GM18858 (cell line): ENCODE measurements at regions not wholly inside any gene's neighbourhood (a gene's known extent, or its start where the extent isn't known, plus 50 kb on each side); places are given as distances from the start of the nearest gene placed in this dataset.
"Not testable (repeated sequence)": the region's sequence is repeated elsewhere in the genome, so short reads cannot be mapped to it uniquely, and the experiment has no call there.

Experiments used
- ATAC-seq: cut with Tn5 transposase; IDR thresholded peaks from one replicate; pipeline ENCODE4 v1.9.1; 2021; ENCODE audit not compliant: unreplicated experiment

DNA sequence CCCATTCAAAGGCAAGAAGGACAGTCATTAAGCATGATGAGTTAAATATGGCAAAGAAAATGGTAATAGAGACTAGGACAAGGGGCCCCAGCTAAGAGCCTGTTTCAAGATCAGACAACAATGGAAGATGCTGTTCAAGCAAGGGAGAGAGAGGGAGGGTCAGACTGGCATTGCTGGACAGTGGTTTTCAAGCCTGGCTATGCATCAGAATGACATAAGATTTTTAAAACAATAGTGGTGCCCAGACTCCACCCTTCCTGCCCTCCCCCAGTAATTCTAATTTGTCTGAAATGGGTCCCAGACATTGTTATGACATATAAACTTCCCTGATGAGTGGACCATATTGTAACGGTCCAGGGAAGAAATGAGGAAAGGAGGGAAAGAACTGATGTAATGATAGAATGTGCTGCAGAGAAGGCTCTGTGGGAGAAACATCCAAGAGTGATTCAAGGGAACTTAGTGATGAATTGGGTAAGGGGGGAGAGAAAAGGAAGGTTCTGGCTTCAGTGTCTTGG lies 112.9 kb upstream of the TRIB2 start:
- ATAC-seq, result no peak

DNA sequence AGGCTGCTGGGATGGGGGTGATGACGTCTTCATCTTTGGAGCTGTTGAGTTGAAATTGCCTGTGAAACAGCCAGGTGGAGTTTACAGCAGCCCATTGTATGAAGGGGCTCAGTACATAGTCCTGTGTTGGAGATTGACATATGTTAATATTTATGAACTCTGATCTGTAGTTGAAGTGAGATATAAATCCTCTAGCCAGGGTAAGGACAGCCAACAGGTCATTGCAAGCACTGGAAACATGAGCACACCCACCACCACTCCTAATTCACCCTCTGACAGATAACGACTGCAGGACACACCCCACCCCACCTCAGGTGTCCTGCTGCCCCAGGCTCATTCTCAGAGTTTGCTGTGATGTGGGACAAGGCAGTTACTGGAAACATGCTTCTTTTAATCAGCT lies 112.4 kb upstream of the TRIB2 start:
- no peak for ATAC-seq

DNA sequence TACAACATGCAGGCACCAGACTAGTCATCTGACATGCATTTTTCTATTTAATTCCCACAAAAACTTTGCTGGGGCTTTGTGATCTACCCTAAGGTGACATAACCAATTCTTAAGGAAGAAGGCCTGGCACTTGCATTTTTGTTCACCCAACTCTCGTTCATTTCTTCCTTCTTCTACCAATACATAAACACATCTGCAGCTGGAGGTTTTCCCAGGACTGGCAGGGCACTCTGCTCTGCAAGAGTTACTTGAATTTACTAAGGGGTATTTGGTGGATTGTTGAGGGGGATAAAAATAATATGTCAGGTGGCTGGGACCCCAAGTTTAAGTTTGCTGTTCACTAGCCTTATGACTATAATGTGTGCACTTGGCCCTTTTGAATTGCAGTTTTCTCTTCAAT lies 111.4 kb upstream of the TRIB2 start:
- ATAC-seq, result no peak

DNA sequence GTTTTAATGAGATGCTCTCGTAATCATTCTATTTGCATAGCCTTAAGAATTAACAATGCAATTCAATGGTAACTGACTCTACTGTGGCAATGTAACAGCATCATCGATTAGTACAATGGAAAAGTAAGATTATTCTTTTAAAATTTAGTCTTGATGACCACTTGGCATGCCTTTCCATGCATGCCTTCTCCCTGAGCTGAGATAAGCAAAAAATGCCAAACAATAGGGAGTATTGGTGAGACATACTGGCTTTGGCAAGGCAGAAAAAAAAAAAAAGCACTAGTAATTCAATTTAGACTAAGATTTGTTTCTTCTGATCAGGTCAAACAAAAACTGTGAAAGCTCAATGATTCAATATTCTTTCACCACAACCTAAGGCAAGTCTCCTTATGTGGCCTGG lies 110.8 kb upstream of the TRIB2 start:
- no peak for ATAC-seq

DNA sequence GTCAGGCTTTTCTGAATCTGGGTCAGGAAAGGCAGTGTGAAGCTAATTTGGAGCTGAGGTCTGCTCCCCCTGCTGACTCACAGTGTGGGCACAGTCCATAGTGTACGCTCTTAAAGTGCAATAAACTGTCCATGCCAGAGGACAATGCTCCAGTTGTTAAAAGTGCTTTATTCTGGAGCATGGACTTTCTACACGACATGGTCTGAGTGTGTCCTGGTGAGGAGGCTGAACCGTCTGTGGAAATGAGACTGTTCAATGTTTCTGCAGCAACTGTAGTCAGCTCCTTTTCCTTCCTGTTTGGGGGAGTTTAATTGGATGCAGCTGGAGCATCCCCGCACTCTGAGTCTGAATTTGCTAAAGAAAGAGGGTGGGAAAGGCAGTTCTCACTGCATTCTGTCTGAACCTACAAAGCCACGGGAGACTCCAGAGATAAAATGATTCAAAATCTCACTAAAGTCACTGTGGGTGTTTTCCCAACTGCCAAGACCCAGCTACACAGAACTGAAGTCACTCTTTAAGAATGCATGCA lies 110.2 kb upstream of the TRIB2 start:
- no peak for ATAC-seq

DNA sequence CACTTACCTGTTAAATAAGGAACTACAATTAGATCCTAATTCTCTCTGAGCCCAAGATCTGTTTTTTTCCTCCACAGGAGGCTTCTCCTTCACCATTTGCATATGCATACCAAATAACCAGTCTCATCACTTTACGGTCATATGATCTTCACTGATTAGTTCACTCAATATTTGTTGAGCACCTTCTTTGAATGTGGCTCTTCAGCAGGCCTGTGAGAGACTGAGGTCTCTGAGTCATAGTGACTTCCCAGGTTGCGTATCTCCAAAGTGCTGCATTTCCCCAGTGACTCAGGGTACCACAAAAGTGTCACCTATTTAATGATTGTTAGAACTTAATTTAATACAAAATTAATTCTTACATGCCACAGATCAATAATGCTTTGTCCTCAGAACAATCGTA lies 108.8 kb upstream of the TRIB2 start:
- no peak for ATAC-seq

DNA sequence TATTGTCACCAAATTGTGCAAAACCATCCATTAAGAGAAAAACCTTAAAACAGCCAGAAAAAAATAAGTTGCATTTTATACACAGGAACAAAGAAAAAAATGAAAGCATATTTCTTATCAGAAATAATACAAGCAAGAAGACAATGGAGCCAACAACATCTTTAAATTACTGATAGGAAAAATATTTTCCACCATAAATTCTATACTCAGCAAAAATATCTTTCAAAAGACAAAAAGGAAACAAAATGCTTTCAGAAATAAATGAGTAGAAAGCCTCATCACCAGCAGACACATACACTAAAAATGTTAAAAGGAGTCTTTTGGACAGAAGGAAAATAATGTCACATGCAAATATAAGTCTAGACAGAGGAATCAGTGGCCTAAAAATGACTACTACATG lies 106.4 kb upstream of the TRIB2 start:
- ATAC-seq, result no peak

DNA sequence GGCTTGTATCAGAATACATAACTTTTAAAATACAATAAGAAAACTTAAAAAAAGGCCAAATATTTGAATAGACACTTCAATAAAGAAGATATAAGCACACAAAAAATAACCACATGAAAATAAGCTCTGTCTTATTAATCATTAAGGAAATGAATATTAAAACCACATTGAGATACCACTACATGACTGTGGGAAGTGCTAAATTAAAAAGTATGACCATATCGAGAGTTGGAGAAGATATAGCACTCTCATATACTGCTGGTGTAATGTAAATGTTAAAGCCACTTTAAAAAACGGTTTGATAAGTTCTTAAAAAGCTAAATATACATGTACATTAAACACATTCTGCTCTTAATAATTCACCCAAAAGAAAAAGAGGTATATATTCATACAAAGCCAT lies 104.6 kb upstream of the TRIB2 start:
- ATAC-seq, result no peak

DNA sequence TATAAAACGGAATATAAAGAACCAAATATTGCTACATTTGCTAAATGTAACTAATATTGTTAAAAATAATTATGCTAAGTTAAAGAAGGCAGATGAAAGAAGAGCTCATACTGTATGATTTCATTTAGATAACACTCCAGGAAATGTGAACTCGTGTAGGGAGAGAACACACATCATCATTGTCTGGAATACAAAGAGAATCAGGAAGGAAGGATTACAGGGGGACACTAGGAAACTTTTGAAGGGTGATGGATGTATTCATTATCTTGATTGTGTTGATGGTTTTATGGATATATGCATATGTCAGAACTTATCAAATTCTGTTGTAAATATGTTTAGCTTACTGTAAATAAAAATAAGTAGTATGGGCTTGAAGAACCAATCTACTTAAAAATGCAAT lies 104.1 kb upstream of the TRIB2 start:
- ATAC-seq, result no peak

DNA sequence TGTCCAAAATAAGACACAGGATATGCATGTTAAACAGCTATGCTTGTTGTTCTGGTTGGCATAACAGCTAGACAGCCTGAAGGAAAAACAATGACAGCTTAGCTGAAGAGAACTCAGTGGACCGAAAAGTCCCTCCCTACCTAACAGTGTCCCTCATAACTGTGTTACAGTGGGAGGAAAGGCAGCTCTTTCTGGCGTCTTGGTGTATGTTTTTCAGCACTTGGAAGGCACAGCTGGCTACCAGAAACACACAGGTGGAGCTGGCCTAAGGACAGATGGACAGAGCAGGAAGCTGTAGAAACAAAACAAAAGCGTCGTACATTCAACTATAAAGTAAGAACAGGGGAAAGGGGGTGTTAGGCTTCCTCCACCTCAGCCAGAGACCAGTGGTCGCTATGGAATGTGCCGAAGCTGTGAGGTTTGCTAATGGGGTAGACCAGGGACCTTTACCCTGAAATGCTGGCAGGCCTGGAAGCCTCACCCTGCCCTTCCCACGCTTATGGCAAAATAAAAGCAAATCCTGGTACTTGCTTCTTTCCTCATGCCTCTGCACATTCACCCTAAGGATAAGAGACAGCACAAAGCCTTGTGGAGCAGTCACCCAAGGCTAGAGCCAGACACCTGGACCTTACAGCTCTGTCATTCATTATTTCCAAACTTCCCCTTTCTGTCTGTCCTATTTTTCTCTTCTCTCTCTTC lies 103.5 kb upstream of the TRIB2 start:
- ATAC-seq, result no peak

DNA sequence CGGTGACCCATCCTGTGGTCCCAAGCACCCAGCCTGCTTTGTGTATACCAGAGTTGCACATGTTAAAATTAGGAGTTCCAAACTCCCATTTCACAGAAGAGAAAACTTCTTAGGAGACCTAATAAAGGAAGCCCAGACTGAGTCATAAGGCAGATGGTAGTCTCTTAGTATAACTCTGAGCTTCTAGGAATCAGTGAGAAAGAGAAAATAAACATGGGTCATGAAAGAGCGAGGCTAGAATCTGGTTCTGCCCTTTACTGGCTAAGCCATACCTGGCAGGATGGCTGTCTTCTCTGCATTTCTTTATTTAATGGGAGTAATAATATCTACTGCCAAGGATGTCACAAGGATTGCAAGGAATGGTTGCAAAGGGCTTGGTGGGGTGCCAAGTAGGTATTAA lies 101.2 kb upstream of the TRIB2 start:
- ATAC-seq, result no peak

DNA sequence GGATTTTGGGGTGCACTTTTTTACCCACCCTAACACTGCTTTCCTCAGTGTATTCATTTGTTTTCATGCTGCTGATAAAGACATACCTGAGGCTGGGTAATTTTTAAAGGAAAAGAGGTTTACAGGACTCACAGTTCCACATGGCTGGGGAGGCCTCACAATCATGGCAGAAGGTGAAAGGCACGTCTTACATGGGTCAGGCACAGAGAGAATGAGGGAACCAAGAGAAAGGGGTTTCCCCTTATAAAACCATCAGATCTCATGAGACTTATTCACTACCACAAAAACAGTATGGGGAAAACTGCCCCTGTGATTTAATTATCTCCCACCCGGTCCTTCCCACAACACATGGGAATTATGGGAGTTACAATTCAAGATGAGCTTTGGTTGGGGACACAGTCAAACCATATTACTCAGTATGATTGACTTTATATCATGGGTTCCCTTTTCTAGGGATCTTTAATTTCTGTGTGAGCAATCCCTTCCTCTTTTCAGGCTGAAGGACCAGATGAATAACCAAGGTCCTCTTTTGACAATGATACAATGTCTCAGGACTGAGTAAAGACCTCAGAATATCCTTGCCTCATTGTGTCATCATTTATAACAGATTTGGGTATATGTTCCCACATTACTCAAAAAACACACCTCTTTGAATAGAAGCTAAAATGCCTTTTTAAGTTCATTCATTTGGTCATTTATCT lies 100.1 kb upstream of the TRIB2 start:
- ATAC-seq, result no peak

DNA sequence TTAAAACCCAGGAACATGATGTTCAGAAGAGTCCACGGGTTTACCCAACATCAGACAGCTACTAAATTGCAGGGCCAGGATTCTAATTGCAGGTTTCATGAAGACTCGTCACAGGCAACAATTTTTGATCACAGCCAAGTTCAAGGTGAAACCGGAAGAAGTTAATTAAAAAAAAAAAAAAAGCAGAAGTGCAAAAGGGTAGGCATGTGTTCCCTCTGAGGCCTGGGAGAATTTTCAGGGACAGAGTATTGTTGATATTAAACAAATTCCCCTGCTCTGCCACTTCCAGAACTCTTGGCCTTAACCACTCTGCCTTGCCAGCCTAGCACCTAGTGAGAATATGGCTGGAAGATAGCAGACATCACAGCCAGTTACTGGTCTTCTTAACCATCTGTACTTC lies 99.4 kb upstream of the TRIB2 start:
- no peak for ATAC-seq

DNA sequence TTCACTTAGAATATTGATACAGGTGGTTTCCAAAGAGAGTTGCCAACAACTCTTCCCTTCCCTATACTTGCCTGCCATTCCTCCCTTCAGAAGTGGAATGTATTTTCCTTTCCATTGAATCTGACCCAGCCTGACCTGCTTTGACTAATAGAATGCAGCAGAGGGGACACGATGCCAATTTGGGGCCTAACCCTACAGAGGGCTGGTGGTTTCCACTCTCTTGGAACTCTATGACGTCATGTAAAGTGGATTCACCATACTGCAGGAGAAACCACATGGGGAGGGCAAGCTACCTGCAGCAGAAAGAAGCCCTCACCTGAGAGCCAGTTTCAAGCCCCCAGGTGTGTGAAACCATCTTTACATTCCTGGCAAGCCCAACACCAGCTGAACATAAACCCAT lies 98.9 kb upstream of the TRIB2 start:
- ATAC-seq, result no peak

DNA sequence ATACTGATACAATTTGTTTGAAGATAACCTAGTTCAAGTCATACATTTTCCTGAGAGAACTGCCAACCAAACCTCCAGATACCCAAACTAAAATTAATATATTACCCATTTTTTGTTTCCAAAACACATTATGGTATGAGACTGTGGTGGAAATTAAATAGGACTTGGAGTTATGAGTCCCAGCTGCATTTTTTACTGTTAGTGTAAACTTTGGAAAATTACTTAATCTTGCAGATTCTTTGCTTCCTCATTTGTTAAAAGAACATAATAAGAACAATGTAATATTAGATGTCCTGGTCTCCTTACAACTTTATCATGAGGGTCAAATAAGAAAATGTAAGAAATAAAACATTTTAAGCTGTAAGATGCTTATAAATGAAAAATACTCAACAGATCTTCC lies 98.2 kb upstream of the TRIB2 start:
- no peak for ATAC-seq

DNA sequence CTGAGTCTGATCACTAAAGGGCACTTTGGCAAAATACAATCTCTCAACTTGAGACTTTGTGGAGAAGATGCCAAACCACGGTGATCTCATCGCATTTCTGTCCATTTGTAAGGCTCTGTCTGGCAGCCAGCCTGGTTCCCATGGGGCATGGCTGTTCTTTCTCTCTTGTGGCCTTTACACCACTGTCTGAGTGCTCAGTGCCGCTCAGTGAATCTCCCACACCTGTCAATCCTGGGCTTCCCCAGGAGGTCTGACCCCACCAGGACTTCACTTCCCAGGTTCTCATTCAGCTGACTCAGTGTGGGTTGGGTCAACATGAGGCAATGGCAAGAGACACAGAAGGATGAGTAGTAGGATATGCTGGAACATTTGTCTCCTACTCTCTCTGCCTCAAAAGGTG lies 96.8 kb upstream of the TRIB2 start:
- no peak for ATAC-seq

DNA sequence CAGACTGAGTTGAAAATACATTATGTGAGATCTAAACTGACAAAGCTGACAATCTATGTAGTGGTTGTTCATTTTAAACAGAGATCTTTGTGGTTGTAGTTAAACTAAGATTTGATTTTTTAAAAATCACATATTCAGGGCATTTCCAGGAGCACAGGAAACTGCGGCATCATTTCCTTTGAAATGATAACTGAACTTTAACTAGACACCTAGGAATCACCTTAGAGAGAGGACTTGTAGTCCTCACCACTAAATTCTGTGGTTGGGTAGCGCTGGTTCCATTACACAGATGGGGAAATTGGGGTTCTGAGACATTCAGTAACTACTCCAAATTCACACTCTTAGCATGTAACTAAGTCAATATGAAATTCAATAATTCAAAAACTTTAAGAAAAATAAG lies 96.0 kb upstream of the TRIB2 start:
- ATAC-seq, result no peak

DNA sequence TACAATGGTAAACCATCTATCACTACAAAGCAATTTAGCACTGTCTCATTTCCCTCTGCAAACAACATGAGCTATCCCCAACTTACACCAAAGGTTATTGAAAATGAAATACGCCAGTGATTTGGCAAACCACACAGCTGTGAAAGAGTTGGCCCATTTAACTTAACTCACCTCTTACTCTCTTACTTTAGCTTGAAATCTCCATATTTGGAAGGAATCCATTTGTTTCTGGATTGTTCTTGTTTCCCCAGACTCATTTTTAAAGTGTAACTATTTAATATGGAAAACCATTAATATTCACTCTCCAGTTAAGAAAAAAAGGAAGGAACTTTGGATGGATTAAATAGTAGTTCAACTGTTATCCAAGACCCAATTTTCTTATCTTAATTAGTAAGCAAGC lies 93.7 kb upstream of the TRIB2 start:
- no peak for ATAC-seq

DNA sequence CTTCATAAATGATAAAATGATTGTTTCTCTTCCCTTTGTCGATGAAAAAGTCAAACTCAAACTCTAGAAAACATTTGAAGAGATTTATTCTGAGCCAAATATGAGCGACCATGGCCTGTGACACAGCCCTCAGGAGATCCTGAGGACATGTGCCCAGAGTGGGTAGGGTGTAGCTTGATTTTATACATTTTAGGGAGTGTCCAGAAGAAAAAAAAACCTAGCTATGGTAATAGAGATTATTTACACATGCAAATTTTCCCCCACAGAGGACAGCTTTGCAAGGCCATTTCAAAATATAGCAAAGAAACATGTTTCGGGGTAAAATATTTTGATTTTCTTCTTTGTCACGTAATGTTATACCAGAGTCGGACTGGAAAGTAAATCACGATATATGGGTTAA lies 92.4 kb upstream of the TRIB2 start:
- ATAC-seq, result no peak

DNA sequence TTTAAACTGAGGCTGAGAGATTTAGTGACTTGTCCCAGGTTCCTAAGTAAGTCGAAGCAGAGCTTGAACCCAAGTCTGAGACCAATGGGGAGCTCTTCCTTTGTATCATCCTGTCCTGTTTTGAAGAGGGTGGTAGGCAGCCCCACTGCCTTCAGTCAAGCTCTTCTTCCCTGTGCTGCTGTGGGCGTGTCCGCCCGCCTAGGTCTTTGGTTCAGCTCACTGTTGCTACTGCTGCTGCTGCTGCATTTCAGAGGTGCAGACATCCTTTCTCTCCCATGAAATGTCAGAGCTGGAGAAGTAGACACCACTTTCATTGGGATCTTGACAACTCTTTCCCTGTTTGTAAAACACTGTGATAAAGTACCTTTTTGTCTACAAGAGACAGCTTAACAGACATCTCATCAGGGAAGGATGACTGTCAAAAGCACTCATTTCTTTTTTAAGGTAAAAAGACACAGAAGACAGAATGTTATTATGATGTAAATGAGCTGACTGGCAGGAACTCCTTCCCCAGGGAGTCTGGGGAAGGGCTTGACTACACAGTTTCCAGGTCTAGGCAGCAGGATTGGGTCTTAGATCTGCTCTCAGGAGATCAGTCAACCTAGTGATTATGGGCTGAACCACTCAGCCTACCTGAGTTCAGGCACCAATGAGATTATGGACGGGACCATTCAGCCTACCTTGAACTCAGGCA lies 91.7 kb upstream of the TRIB2 start:
- no peak for ATAC-seq

DNA sequence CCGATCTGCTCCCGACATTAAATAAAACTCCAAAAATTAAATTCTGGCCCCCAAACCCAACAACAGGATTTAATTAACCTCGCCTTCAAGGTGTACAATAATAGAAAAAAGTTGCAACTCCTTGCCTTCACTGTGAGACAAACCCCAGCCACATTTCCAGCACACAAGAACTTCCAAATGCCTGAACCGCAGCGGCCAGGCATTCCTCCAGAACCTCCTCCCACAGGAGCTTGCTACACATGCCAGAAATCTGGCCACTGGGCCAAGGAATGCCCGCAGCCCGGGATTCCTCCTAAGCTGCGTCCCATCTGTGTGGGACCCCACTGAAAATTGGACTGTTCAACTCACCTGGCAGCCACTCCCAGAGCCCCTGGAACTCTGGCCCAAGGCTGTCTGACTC lies 88.2 kb upstream of the TRIB2 start:
- not testable (repeated sequence) for ATAC-seq
